ENCODE measurements at regions not wholly inside any gene's neighbourhood (a gene's known extent, or its start where the extent isn't known, plus 50 kb on each side); places are given as distances from the start of the nearest gene placed in this dataset.

- DNase-seq (peak; percentile 19 to 91 (median 88)), ATAC-seq (ENCODE audit: insufficient read depth, low FRiP score) (peak; percentile 70)
- Histone ChIP-seq H3K36me3 (ENCODE audit: control insufficient read depth in 4 of 4, insufficient read depth in 4 of 4, low read length in 4 of 4) (no peaks in the 10 kb centered on the region), H3K27me3 (ENCODE audit: control insufficient read depth in 3 of 3, insufficient read depth in 3 of 3, low read length in 2 of 3) (no peaks in the 10 kb centered on the region), H3K9ac (ENCODE audit: insufficient read depth in 1 of 2, low read length in 2 of 2) (no peak overlapping the region), H3K4me3 (no peak overlapping the region), H3K9me3 (ENCODE audit: control insufficient read depth in 4 of 4, insufficient read depth in 3 of 4, low read length in 3 of 4) (no peaks in the 10 kb centered on the region), H3K4me1 (ENCODE audit: control insufficient read depth in 5 of 5, insufficient read depth in 5 of 5, low read length in 5 of 5) (peaks cover 0 to 4% (median 0%) of the 10 kb centered on the region in 5 donors), H3K27ac (ENCODE audit: low read depth in 1 of 2, low read length in 1 of 2) (no peak overlapping the region)
- TF ChIP-seq, protein P1, sequence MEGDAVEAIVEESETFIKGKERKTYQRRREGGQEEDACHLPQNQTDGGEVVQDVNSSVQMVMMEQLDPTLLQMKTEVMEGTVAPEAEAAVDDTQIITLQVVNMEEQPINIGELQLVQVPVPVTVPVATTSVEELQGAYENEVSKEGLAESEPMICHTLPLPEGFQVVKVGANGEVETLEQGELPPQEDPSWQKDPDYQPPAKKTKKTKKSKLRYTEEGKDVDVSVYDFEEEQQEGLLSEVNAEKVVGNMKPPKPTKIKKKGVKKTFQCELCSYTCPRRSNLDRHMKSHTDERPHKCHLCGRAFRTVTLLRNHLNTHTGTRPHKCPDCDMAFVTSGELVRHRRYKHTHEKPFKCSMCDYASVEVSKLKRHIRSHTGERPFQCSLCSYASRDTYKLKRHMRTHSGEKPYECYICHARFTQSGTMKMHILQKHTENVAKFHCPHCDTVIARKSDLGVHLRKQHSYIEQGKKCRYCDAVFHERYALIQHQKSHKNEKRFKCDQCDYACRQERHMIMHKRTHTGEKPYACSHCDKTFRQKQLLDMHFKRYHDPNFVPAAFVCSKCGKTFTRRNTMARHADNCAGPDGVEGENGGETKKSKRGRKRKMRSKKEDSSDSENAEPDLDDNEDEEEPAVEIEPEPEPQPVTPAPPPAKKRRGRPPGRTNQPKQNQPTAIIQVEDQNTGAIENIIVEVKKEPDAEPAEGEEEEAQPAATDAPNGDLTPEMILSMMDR (IDR thresholded peaks at IDR 0.05; ENCODE audit: control extremely low read depth, extremely low read depth) = peak; percentile 48
- 17 to 22% methylated on average over 21 of the region's 21 CpGs for WGBS, 2 donors
These were observed 335.1 kb downstream of the DUSP6 start for GRCh38 chr12:89016970-89017778.

DNA sequence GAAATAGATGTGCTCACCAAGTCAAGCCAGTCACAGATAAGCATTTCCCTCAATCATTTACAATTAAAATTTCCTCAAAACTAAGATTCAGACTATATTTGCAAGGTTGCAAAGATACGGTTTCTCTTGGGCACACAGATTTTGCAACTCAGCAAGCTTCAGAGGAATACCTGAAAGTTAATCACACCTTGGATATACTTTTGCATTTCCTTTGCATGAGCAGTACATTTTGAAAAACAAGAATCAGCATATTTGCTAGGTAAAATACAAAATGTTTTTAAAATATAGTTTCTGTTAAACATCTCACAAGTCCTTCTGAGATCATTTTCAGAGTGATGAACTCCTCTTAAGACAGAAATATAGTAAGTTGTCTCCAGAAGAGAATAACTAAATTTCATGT is 336.9 kb downstream of the DUSP6 start:
- H3K9me3 ChIP-seq (ENCODE audit: control insufficient read depth in 4 of 4, insufficient read depth in 3 of 4, low read length in 3 of 4) = no peaks in the 10 kb centered on the region
- H3K4me3 ChIP-seq = no peak overlapping the region
- no peak overlapping the region for H3K9ac ChIP-seq (ENCODE audit: insufficient read depth in 1 of 2, low read length in 2 of 2)
- ATAC-seq (ENCODE audit: insufficient read depth, low FRiP score) (no peak), DNase-seq (no peak)
- TF ChIP-seq, protein P1 (IDR thresholded peaks at IDR 0.05; ENCODE audit: control extremely low read depth, extremely low read depth) = no peak
- H3K36me3 ChIP-seq (ENCODE audit: control insufficient read depth in 4 of 4, insufficient read depth in 4 of 4, low read length in 4 of 4) = no peaks in the 10 kb centered on the region
- peaks cover 0 to 4% (median 0%) of the 10 kb centered on the region in 5 donors for H3K4me1 ChIP-seq (ENCODE audit: control insufficient read depth in 5 of 5, insufficient read depth in 5 of 5, low read length in 5 of 5)
- no peaks in the 10 kb centered on the region for H3K27me3 ChIP-seq (ENCODE audit: control insufficient read depth in 3 of 3, insufficient read depth in 3 of 3, low read length in 2 of 3)
- WGBS, 2 donors = 90 to 94% methylated on average over 1 of the region's 1 CpG
- H3K27ac ChIP-seq (ENCODE audit: low read depth in 1 of 2, low read length in 1 of 2) = no peak overlapping the region

DNA sequence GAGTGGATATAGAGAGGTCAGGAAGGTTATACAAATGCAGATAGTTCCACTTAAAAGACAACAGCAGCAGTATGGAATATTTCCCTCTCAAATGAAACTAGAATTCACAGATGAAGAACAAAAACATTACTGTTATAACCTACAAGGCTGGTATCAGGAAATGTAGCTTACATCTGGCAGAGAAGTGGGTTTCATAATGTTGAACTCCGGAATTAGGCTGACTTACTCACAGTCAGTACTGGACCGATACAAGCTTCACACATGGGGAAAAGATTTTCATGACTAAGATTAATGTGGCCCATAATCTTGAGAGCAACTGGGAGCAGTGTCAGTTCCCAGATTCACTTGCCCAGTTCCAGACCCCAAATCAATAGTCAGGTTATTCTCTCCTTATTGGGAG is 353.9 kb downstream of the DUSP6 start:
- Histone ChIP-seq H3K9me3 (ENCODE audit: control insufficient read depth in 4 of 4, insufficient read depth in 3 of 4, low read length in 3 of 4) (no peaks in the 10 kb centered on the region), H3K4me1 (ENCODE audit: control insufficient read depth in 5 of 5, insufficient read depth in 5 of 5, low read length in 5 of 5) (no peaks in the 10 kb centered on the region), H3K27ac (ENCODE audit: low read depth in 1 of 2, low read length in 1 of 2) (no peak overlapping the region), H3K9ac (ENCODE audit: insufficient read depth in 1 of 2, low read length in 2 of 2) (no peak overlapping the region), H3K36me3 (ENCODE audit: control insufficient read depth in 4 of 4, insufficient read depth in 4 of 4, low read length in 4 of 4) (no peaks in the 10 kb centered on the region), H3K4me3 (no peak overlapping the region), H3K27me3 (ENCODE audit: control insufficient read depth in 3 of 3, insufficient read depth in 3 of 3, low read length in 2 of 3) (no peaks in the 10 kb centered on the region)
- ATAC-seq (ENCODE audit: insufficient read depth, low FRiP score) (no peak), DNase-seq (peak in 1 of 3 donors; percentile 13)
- TF ChIP-seq, protein P1 (IDR thresholded peaks at IDR 0.05; ENCODE audit: control extremely low read depth, extremely low read depth) = no peak
- WGBS, 2 donors = 61 to 70% methylated on average over 2 of the region's 2 CpGs

Data from lung (tissue), 11 donors.